Peyer's patch (tissue), 4 donors: ENCODE measurements at regions not wholly inside any gene's neighbourhood (a gene's known extent, or its start where the extent isn't known, plus 50 kb on each side); places are given as distances from the start of the nearest gene placed in this dataset.

Experiments used
- DNase-seq, 3 donors: peaks; one replicate each; pipeline ENCODE4 v3.0.0-alpha.2; 2017 to 2019
- H3K27ac ChIP-seq, 4 donors: fragments of 200-600 bp; sonication (generic); one replicate each; pipeline ENCODE4 v1.5.1; 2016 to 2019
- H3K27me3 ChIP-seq, 2 donors: fragments of 200-600 bp; sonication (generic); one replicate each; pipeline ENCODE4 v1.5.1; 2019
- H3K36me3 ChIP-seq, 3 donors: fragments of 200-600 bp; sonication (generic); one replicate each; pipeline ENCODE4 v1.5.1; 2016 to 2019
- H3K4me1 ChIP-seq, 4 donors: fragments of 200-600 bp; sonication (generic); one replicate each; pipeline ENCODE4 v1.5.1; 2016 to 2019
- H3K4me3 ChIP-seq, 4 donors: fragments of 200-600 bp; sonication (generic); 1 replicate in 3 of 4; 2 replicates in 1 of 4; pipeline ENCODE4 v1.5.1; 2016 to 2019; ENCODE audit warnings: mild to moderate bottlenecking in 1 of 4
- H3K9me3 ChIP-seq, 4 donors: fragments of 200-600 bp; sonication (generic); one replicate each; pipeline ENCODE4 v1.5.1; 2016 to 2019; ENCODE audit warnings: mild to moderate bottlenecking in 1 of 4
- POLR2A ChIP-seq, 2 donors: fragments of 450-650 bp; IDR thresholded peaks; one replicate each; pipeline ENCODE4 v1.5.1; 2017; ENCODE audit warnings: antibody characterized with exemption in 2 of 2, mild to moderate bottlenecking in 2 of 2, moderate library complexity in 2 of 2
- TF ChIP-seq, protein P1 (sequence below), 6 experiments: fragments of 450-650 bp in 4 of 6; fragments of 200-600 bp in 2 of 6; sonication (generic) in 1 of 6; IDR thresholded peaks; one replicate each; pipeline ENCODE4 v1.5.1; 2017 to 2019; ENCODE audit warnings: antibody characterized with exemption in 6 of 6, mild to moderate bottlenecking in 3 of 6, moderate library complexity in 1 of 6

DNA sequence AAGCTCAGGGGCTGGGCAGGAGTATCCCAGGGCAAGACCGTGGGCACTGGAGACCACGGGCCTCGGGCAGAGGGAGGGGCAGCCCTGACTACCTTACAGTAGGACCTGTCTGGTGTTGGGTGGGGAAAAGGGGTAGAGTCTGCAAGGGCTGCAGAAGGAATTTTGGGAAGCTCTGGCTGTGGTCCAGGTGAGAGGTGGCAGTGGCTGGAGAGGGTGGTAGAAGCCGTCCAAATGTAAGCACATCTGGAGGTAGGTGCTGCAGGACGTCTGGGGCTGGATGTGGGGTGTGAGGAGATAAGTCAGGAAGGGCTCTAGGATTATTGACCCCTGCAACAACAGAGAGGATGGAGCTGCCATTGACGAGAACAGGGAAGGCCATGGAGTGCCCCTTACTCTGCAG lies 486.7 kb downstream of the EIPR1 start:
- Histone ChIP-seq H3K9me3 (no peaks in the 10 kb centered on the region), H3K4me1 (no peaks in the 10 kb centered on the region), H3K27ac (no peak overlapping the region), H3K36me3 (no peaks in the 10 kb centered on the region), H3K4me3 (no peak overlapping the region), H3K27me3 (no peaks in the 10 kb centered on the region)
- peak in 1 of 3 donors; percentile 17 for DNase-seq
- TF ChIP-seq POLR2A (IDR thresholded peaks at IDR 0.05) = no peak
- TF ChIP-seq, protein P1, sequence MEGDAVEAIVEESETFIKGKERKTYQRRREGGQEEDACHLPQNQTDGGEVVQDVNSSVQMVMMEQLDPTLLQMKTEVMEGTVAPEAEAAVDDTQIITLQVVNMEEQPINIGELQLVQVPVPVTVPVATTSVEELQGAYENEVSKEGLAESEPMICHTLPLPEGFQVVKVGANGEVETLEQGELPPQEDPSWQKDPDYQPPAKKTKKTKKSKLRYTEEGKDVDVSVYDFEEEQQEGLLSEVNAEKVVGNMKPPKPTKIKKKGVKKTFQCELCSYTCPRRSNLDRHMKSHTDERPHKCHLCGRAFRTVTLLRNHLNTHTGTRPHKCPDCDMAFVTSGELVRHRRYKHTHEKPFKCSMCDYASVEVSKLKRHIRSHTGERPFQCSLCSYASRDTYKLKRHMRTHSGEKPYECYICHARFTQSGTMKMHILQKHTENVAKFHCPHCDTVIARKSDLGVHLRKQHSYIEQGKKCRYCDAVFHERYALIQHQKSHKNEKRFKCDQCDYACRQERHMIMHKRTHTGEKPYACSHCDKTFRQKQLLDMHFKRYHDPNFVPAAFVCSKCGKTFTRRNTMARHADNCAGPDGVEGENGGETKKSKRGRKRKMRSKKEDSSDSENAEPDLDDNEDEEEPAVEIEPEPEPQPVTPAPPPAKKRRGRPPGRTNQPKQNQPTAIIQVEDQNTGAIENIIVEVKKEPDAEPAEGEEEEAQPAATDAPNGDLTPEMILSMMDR (IDR thresholded peaks at IDR 0.05) = no peak

DNA sequence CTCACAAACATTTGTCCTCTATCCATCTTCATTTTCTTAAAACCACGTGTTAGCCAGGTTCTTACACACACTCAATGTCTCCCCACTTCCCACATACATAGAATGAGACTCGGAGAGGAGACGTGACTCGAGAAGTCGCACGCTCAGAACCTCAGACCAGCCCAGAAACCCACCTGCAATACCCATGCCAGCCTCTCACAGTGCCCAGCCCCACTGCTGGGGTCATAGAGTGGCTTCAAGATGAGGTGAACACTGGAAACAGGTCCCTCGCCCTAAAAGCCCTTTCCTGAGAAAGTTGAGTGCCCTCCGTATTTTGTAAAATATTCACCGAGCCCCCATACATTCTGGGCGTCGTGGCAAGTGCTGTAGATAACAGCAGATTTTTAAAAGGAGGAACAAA lies 487.4 kb downstream of the EIPR1 start:
- H3K27ac ChIP-seq = no peak overlapping the region
- TF ChIP-seq POLR2A (IDR thresholded peaks at IDR 0.05) = no peak
- TF ChIP-seq, protein P1 (IDR thresholded peaks at IDR 0.05) = no peak
- no peaks in the 10 kb centered on the region for H3K4me1 ChIP-seq
- no peaks in the 10 kb centered on the region for H3K27me3 ChIP-seq
- no peak overlapping the region for H3K4me3 ChIP-seq
- H3K9me3 ChIP-seq = no peaks in the 10 kb centered on the region
- no peaks in the 10 kb centered on the region for H3K36me3 ChIP-seq
- peak in 1 of 3 donors; percentile 6 for DNase-seq

DNA sequence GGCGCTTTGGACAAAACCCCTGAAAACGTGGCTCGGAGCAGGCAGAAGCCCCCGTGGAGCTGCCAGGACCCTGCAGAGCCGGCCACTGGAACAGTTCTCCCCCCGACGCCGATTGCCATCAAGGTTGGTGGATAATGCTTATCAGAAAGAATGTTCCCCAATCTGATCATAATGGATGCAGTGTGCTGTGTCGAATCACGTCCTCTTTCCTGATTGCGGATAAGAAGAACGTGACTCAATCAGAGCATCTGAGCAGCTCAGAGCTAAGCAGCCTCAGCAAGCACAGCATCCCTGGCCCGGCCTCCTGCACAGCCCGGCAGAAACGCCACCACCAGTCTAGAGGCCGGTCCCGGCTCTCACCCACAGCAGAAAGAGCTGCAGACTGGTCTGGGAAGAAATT lies 488.0 kb downstream of the EIPR1 start:
- H3K27me3 ChIP-seq = no peaks in the 10 kb centered on the region
- TF ChIP-seq, protein P1 (IDR thresholded peaks at IDR 0.05) = no peak
- TF ChIP-seq POLR2A (IDR thresholded peaks at IDR 0.05) = no peak
- no peak overlapping the region for H3K27ac ChIP-seq
- no peaks in the 10 kb centered on the region for H3K4me1 ChIP-seq
- peak in 1 of 3 donors; percentile 32 for DNase-seq
- H3K36me3 ChIP-seq = no peaks in the 10 kb centered on the region
- no peak overlapping the region for H3K4me3 ChIP-seq
- no peaks in the 10 kb centered on the region for H3K9me3 ChIP-seq

DNA sequence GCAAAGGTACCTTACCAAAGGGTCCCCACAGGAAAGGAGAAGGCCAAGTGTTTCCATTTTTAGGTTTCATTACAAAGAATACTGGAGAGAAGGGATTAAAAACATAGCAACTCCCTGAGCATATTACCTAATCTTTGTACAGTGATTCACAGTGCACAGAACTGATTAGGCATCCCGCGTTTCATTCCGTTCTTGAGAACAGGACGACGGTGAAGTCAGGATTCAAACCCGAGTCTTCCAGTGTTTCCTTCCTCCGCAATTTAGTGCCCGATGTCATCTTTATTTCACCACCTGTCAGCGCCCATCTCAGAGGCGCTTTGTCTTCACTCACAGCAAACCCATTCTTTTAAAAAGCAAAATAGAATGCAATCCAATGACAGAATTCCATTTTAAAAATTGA lies 488.5 kb downstream of the EIPR1 start:
- no peak overlapping the region for H3K4me3 ChIP-seq
- H3K36me3 ChIP-seq = no peaks in the 10 kb centered on the region
- TF ChIP-seq, protein P1 (IDR thresholded peaks at IDR 0.05) = no peak
- no peak for TF ChIP-seq POLR2A (IDR thresholded peaks at IDR 0.05)
- H3K27me3 ChIP-seq = no peaks in the 10 kb centered on the region
- H3K27ac ChIP-seq = no peak overlapping the region
- DNase-seq = peak in 1 of 3 donors; percentile 17
- no peaks in the 10 kb centered on the region for H3K4me1 ChIP-seq
- H3K9me3 ChIP-seq = no peaks in the 10 kb centered on the region

DNA sequence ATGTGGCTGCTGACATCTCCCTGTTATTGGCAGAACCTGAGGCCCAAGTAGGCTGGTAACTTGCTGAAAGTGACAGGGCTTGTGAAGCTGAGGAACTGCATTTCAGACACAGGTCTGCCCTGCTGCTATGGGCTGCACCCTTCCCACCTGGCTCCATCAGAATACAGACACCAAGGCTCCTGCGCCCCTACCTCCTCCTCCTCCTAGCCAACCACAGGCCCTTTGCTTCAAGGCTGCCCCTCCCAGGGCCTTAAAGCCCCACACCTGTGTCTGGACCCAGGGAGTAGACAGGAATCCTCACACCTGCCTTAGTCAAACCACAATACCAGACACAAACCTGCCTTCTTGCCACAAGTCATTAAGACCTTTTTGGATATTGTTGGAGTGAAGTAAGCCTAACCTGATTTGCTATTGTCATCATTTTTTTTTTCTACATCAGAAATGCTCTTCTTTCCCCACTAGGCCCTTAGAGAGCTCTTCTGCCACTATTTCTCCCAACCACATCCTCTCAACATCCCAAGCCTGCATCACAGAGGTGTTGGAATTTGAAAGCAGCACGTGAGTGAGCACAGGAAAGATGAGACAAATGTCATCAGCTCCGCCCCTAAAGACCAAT lies 489.7 kb downstream of the EIPR1 start:
- TF ChIP-seq, protein P1 (IDR thresholded peaks at IDR 0.05) = no peak
- TF ChIP-seq POLR2A (IDR thresholded peaks at IDR 0.05) = no peak
- no peaks in the 10 kb centered on the region for H3K36me3 ChIP-seq
- peak in 1 of 3 donors; percentile 17 for DNase-seq

GRCh38 chr2:2886922-2887321 lies 490.7 kb downstream of the EIPR1 start:
- H3K4me3 ChIP-seq = no peak overlapping the region
- no peak for DNase-seq
- H3K36me3 ChIP-seq = no peaks in the 10 kb centered on the region
- no peaks in the 10 kb centered on the region for H3K27me3 ChIP-seq
- no peaks in the 10 kb centered on the region for H3K9me3 ChIP-seq
- no peak for TF ChIP-seq POLR2A (IDR thresholded peaks at IDR 0.05)
- TF ChIP-seq, protein P1 (IDR thresholded peaks at IDR 0.05) = no peak
- no peaks in the 10 kb centered on the region for H3K4me1 ChIP-seq
- H3K27ac ChIP-seq = no peak overlapping the region

More for the DNA sequence above, 489.7 kb downstream of the EIPR1 start:
- no peak overlapping the region for H3K27ac ChIP-seq
- no peaks in the 10 kb centered on the region for H3K27me3 ChIP-seq
- no peak overlapping the region for H3K4me3 ChIP-seq
- no peaks in the 10 kb centered on the region for H3K9me3 ChIP-seq
- no peaks in the 10 kb centered on the region for H3K4me1 ChIP-seq
